ENCODE measurements at regions not wholly inside any gene's neighbourhood (a gene's known extent, or its start where the extent isn't known, plus 50 kb on each side); places are given as distances from the start of the nearest gene placed in this dataset.

GRCh38 chr1:112251766-112252506, 144.1 kb upstream of the CTTNBP2NL start:
- no peaks in the 10 kb centered on the region; the same call in none of the 2 replicates for H3K27me3 ChIP-seq (ENCODE audit: control insufficient read depth, insufficient read depth, low read length)
- dilution Hi-C loops (cut with HindIII; ENCODE audit: low sequenced_read_pairs, unreplicated experiment): no loop called here
- no peak overlapping the region for H3K4me2 ChIP-seq (ENCODE audit: low read depth, low read length)
- no peak overlapping the region for H3K14ac ChIP-seq (replicated peaks; ENCODE audit: low read depth, low read length)
- DNase-seq (peak; percentile 32), ATAC-seq (ENCODE audit: low read depth) (peak; percentile 68)
- no peak overlapping the region for H4K91ac ChIP-seq (ENCODE audit: insufficient read depth, low read depth, low read length)
- no peak overlapping the region for H2BK120ac ChIP-seq (ENCODE audit: low read depth, low read length)
- no peaks in the 10 kb centered on the region for H3K79me1 ChIP-seq (ENCODE audit: low read depth in 1 of 2, low read length in 2 of 2)
- no peak overlapping the region for H3K27ac ChIP-seq (ENCODE audit: insufficient read depth, low read length)
- POLR2A ChIA-PET (ENCODE audit: unreplicated experiment): interaction anchor here (0.6 kb wide), 1 partner anchor 309 kb away, joined by 4 read pairs; no protein-coding TSS in a partner anchor
- H3K18ac ChIP-seq (ENCODE audit: low read depth, low read length): no peak overlapping the region
- H2AK5ac ChIP-seq (ENCODE audit: low read depth, low read length): no peak overlapping the region
- 17% methylated on average over 2 of the region's 6 CpGs; no CpG with 5 or more reads in 1 of the 2 experiments for whole genome bisulfite sequencing, 2 experiments (ENCODE audit: extremely low coverage in 2 of 2, insufficient read length in 1 of 2)
- no peak overlapping the region for H2AFZ ChIP-seq (replicated peaks; ENCODE audit: low read length, poor library complexity)
- H3K9me3 ChIP-seq (ENCODE audit: control insufficient read depth, insufficient read depth, low read length): no peaks in the 10 kb centered on the region
- TF ChIP-seq CEBPB (IDR thresholded peaks at IDR 0.05; ENCODE audit: low read depth, low read length) (peak; percentile 44; the same call in 1 of the 2 replicates), RFX5 (IDR thresholded peaks at IDR 0.05; ENCODE audit: low read depth, low read length) (no peak)
- H3K56ac ChIP-seq (ENCODE audit: extremely low read depth, insufficient read depth, low read length): no peak overlapping the region
- no peak overlapping the region for H3K9ac ChIP-seq (ENCODE audit: low read depth, low read length)
- no peaks in the 10 kb centered on the region for H4K20me1 ChIP-seq (ENCODE audit: insufficient read depth, low read length)
- H3K23ac ChIP-seq (ENCODE audit: low read depth, low read length): no peak overlapping the region
- in situ Hi-C loops (cut with MboI; ENCODE audit: low sequenced_read_pairs): no loop called here
- H2BK5ac ChIP-seq (ENCODE audit: low read depth, low read length, poor library complexity, severe bottlenecking): no peak overlapping the region
- no peak overlapping the region for H2AK9ac ChIP-seq (replicated peaks; ENCODE audit: low read depth, low read length, poor library complexity)
- CTCF ChIA-PET: no interaction called here
- H3K36me3 ChIP-seq (ENCODE audit: control insufficient read depth, insufficient read depth, low read length): no peaks in the 10 kb centered on the region
- no TSS peak for BruUV-seq (replicated peaks)
- H3K4me3 ChIP-seq (ENCODE audit: insufficient read depth, low read depth, low read length): no peak overlapping the region
- H3K4me1 ChIP-seq (ENCODE audit: control insufficient read depth, insufficient read depth, low read length): no peaks in the 10 kb centered on the region
- H2BK20ac ChIP-seq (ENCODE audit: low read depth, low read length): no peak overlapping the region
- H4K5ac ChIP-seq (ENCODE audit: low read depth, low read length): no peak overlapping the region
- intact Hi-C loops (cut with micrococcal nuclease): no loop called here
- H2BK15ac ChIP-seq (ENCODE audit: low read depth, low read length): no peak overlapping the region
- no peaks in the 10 kb centered on the region for H3K9me1 ChIP-seq (ENCODE audit: insufficient read depth, low read length)
- no peak overlapping the region for H3K4ac ChIP-seq (ENCODE audit: low read depth, low read length)
- H4K8ac ChIP-seq (ENCODE audit: low read depth in 2 of 2, low read length in 2 of 2): no peak overlapping the region
